ENCODE measurements at regions not wholly inside any gene's neighbourhood (a gene's known extent, or its start where the extent isn't known, plus 50 kb on each side); places are given as distances from the start of the nearest gene placed in this dataset.

- DNase-seq, result no peak
- Histone ChIP-seq H3K27me3 (no peaks in the 10 kb centered on the region), H3K4me1 (no peaks in the 10 kb centered on the region), H3K36me3 (no peaks in the 10 kb centered on the region), H3K9me3 (no peaks in the 10 kb centered on the region), H3K4me3 (no peak overlapping the region), H3K27ac (no peak overlapping the region)
- intact Hi-C loops (cut with DNase I), result no loop called here
- no peak for ATAC-seq
- WGBS, 2 donors, result 57 to 65% methylated on average over 5 of the region's 5 CpGs
- TF ChIP-seq CTCF (IDR thresholded peaks at IDR 0.05), result no peak
- no peak for FAIRE-seq
These were observed 490.8 kb upstream of the ST8SIA4 start for GRCh38 chr5:101393795-101394450.

- intact Hi-C loops (cut with DNase I), result no loop called here
- H3K27ac ChIP-seq, result no peak overlapping the region
- FAIRE-seq (peak; percentile 13), DNase-seq (peak in 1 of 6 donors; percentile 6), ATAC-seq (peak in 3 of 4 donors; percentile 30 to 55 (median 39))
- no peak overlapping the region for H3K4me3 ChIP-seq
- 10 to 12% methylated on average over 4 of the region's 4 CpGs for WGBS, 2 donors
- peak in 2 of 4 donors; percentile 25 to 35 for TF ChIP-seq CTCF (IDR thresholded peaks at IDR 0.05)
- H3K9me3 ChIP-seq, result no peaks in the 10 kb centered on the region
- no peaks in the 10 kb centered on the region for H3K27me3 ChIP-seq
- no peaks in the 10 kb centered on the region for H3K4me1 ChIP-seq
- no peaks in the 10 kb centered on the region for H3K36me3 ChIP-seq
These were observed 487.2 kb upstream of the ST8SIA4 start for GRCh38 chr5:101390151-101390908.

- 97 to 100% methylated on average over 1 of the region's 1 CpG for WGBS, 2 donors
- FAIRE-seq, result no peak
- Histone ChIP-seq H3K4me3 (no peak overlapping the region), H3K36me3 (no peaks in the 10 kb centered on the region), H3K27ac (no peak overlapping the region), H3K9me3 (no peaks in the 10 kb centered on the region), H3K27me3 (no peaks in the 10 kb centered on the region), H3K4me1 (no peaks in the 10 kb centered on the region)
- no peak for DNase-seq
- intact Hi-C loops (cut with DNase I), result no loop called here
- no peak for TF ChIP-seq CTCF (IDR thresholded peaks at IDR 0.05)
- ATAC-seq, result no peak
These were observed 482.2 kb upstream of the ST8SIA4 start for GRCh38 chr5:101385276-101385675.

- Histone ChIP-seq H3K9me3 (no peaks in the 10 kb centered on the region), H3K4me1 (no peaks in the 10 kb centered on the region), H3K36me3 (no peaks in the 10 kb centered on the region), H3K27ac (no peak overlapping the region), H3K27me3 (no peaks in the 10 kb centered on the region), H3K4me3 (no peak overlapping the region)
- FAIRE-seq (no peak), ATAC-seq (no peak), DNase-seq (no peak)
- WGBS, 2 donors, result 34 to 39% methylated on average over 8 of the region's 8 CpGs
- intact Hi-C loops (cut with DNase I), result no loop called here
- no peak for TF ChIP-seq CTCF (IDR thresholded peaks at IDR 0.05)
These were observed 467.1 kb upstream of the ST8SIA4 start for GRCh38 chr5:101370181-101370580.

GRCh38 chr5:101364469-101364868 lies 461.4 kb upstream of the ST8SIA4 start:
- Histone ChIP-seq H3K4me3 (no peak overlapping the region), H3K27ac (no peak overlapping the region), H3K4me1 (no peaks in the 10 kb centered on the region), H3K27me3 (no peaks in the 10 kb centered on the region), H3K36me3 (no peaks in the 10 kb centered on the region), H3K9me3 (no peaks in the 10 kb centered on the region)
- no peak for DNase-seq
- FAIRE-seq, result no peak
- intact Hi-C loops (cut with DNase I), result no loop called here
- no peak for TF ChIP-seq CTCF (IDR thresholded peaks at IDR 0.05)
- no peak for ATAC-seq
- WGBS, 2 donors, result 15 to 16% methylated on average over 4 of the region's 4 CpGs
